ENCODE measurements at regions not wholly inside any gene's neighbourhood (a gene's known extent, or its start where the extent isn't known, plus 50 kb on each side); places are given as distances from the start of the nearest gene placed in this dataset.

- H3K4me1 ChIP-seq: peaks cover 6% of the 10 kb centered on the region
- Mint-ChIP-seq H3K4me1 (peaks cover 17% of the 10 kb centered on the region), H3K36me3 (no peaks in the 10 kb centered on the region), H3K27ac (no peak overlapping the region), H3K4me3 (no peak overlapping the region), H3K27me3 (ENCODE audit: insufficient read depth, low read depth) (peaks cover 5% of the 10 kb centered on the region), H3K9me3 (peaks cover 4% of the 10 kb centered on the region)
- H3K79me2 ChIP-seq (ENCODE audit: low read depth): no peaks in the 10 kb centered on the region
- H2AFZ ChIP-seq (replicated peaks): no peak overlapping the region
- H3F3A ChIP-seq (ENCODE audit: low read depth): no peaks in the 10 kb centered on the region
- no peak overlapping the region for H3K27ac ChIP-seq
- H3K27me3 ChIP-seq: no peaks in the 10 kb centered on the region
- H3K4me3 ChIP-seq: no peak overlapping the region
- no peaks in the 10 kb centered on the region for H3K36me3 ChIP-seq
- H4K20me1 ChIP-seq (ENCODE audit: low read depth): no peaks in the 10 kb centered on the region
- no peak overlapping the region for H3K9ac ChIP-seq
- no peak for TF ChIP-seq EZH2phosphoT487 (IDR thresholded peaks at IDR 0.05)
- H3K4me2 ChIP-seq: no peak overlapping the region
- H3K9me3 ChIP-seq (ENCODE audit: low read depth): no peaks in the 10 kb centered on the region
- DNase-seq (ENCODE audit: low spot score): no peak
Observed at GRCh38 chr17:62887437-62887836, 78.6 kb upstream of the TANC2 start.

- H3K4me1 ChIP-seq: no peaks in the 10 kb centered on the region
- no peaks in the 10 kb centered on the region for H4K20me1 ChIP-seq (ENCODE audit: low read depth)
- no peaks in the 10 kb centered on the region for H3K36me3 ChIP-seq
- H3F3A ChIP-seq (ENCODE audit: low read depth): no peaks in the 10 kb centered on the region
- no peak for DNase-seq (ENCODE audit: low spot score)
- H2AFZ ChIP-seq (replicated peaks): no peak overlapping the region
- no peak overlapping the region for H3K27ac Mint-ChIP-seq
- H3K4me3 Mint-ChIP-seq: no peak overlapping the region
- no peak for TF ChIP-seq CTCF (IDR thresholded peaks at IDR 0.05)
- TF ChIP-seq EZH2 (IDR thresholded peaks at IDR 0.05): no peak
- no peak for TF ChIP-seq EZH2phosphoT487 (IDR thresholded peaks at IDR 0.05)
- no peaks in the 10 kb centered on the region for H3K4me1 Mint-ChIP-seq
- H3K27me3 ChIP-seq: no peaks in the 10 kb centered on the region
- no peak overlapping the region for H3K4me3 ChIP-seq
- peaks cover 4% of the 10 kb centered on the region for H3K9me3 Mint-ChIP-seq
- no peaks in the 10 kb centered on the region for H3K79me2 ChIP-seq (ENCODE audit: low read depth)
- no peaks in the 10 kb centered on the region for H3K36me3 Mint-ChIP-seq
- H3K27ac ChIP-seq: no peak overlapping the region
- H3K27me3 Mint-ChIP-seq (ENCODE audit: insufficient read depth, low read depth): peaks cover 5% of the 10 kb centered on the region
- H3K9ac ChIP-seq: no peak overlapping the region
- H3K4me2 ChIP-seq: no peak overlapping the region
- no peaks in the 10 kb centered on the region for H3K9me3 ChIP-seq (ENCODE audit: low read depth)
Observed at GRCh38 chr17:62884781-62885180, 76.7 kb upstream of the MARCHF10 start.

GRCh38 chr17:62882878-62883277 is 74.8 kb upstream of the MARCHF10 start:
- no peak overlapping the region for H3K4me3 ChIP-seq
- no peaks in the 10 kb centered on the region for H3F3A ChIP-seq (ENCODE audit: low read depth)
- no peaks in the 10 kb centered on the region for H3K4me1 ChIP-seq
- no peaks in the 10 kb centered on the region for H3K27me3 ChIP-seq
- DNase-seq (ENCODE audit: low spot score): no peak
- no peak overlapping the region for H3K9ac ChIP-seq
- no peaks in the 10 kb centered on the region for H3K9me3 ChIP-seq (ENCODE audit: low read depth)
- H3K27ac Mint-ChIP-seq: peak overlapping the region; percentile 5
- TF ChIP-seq EZH2phosphoT487 (IDR thresholded peaks at IDR 0.05): no peak
- TF ChIP-seq EZH2 (IDR thresholded peaks at IDR 0.05): no peak
- no peak for TF ChIP-seq CTCF (IDR thresholded peaks at IDR 0.05)
- H3K27ac ChIP-seq: no peak overlapping the region
- H4K20me1 ChIP-seq (ENCODE audit: low read depth): no peaks in the 10 kb centered on the region
- H2AFZ ChIP-seq (replicated peaks): no peak overlapping the region
- H3K27me3 Mint-ChIP-seq (ENCODE audit: insufficient read depth, low read depth): peaks cover 5% of the 10 kb centered on the region
- no peaks in the 10 kb centered on the region for H3K36me3 ChIP-seq
- H3K79me2 ChIP-seq (ENCODE audit: low read depth): no peaks in the 10 kb centered on the region
- H3K4me1 Mint-ChIP-seq: peaks cover 3% of the 10 kb centered on the region
- peaks cover 2% of the 10 kb centered on the region for H3K9me3 Mint-ChIP-seq
- no peak overlapping the region for H3K4me2 ChIP-seq
- H3K36me3 Mint-ChIP-seq: no peaks in the 10 kb centered on the region
- no peak overlapping the region for H3K4me3 Mint-ChIP-seq

- Histone ChIP-seq H3K4me3 (no peak overlapping the region), H3K79me2 (ENCODE audit: low read depth) (no peaks in the 10 kb centered on the region), H3K9ac (no peak overlapping the region), H4K20me1 (ENCODE audit: low read depth) (no peaks in the 10 kb centered on the region), H2AFZ (replicated peaks) (no peak overlapping the region), H3K27ac (no peak overlapping the region), H3F3A (ENCODE audit: low read depth) (no peaks in the 10 kb centered on the region), H3K36me3 (no peaks in the 10 kb centered on the region), H3K27me3 (no peaks in the 10 kb centered on the region), H3K4me2 (no peak overlapping the region), H3K4me1 (no peaks in the 10 kb centered on the region), H3K9me3 (ENCODE audit: low read depth) (no peaks in the 10 kb centered on the region)
- Mint-ChIP-seq H3K36me3 (no peaks in the 10 kb centered on the region), H3K9me3 (no peaks in the 10 kb centered on the region), H3K4me3 (no peak overlapping the region), H3K27ac (no peak overlapping the region), H3K27me3 (ENCODE audit: insufficient read depth, low read depth) (peaks cover 5% of the 10 kb centered on the region), H3K4me1 (peaks cover 5% of the 10 kb centered on the region)
- TF ChIP-seq EZH2 (IDR thresholded peaks at IDR 0.05): no peak
- no peak for TF ChIP-seq CTCF (IDR thresholded peaks at IDR 0.05)
- no peak for TF ChIP-seq EZH2phosphoT487 (IDR thresholded peaks at IDR 0.05)
- DNase-seq (ENCODE audit: low spot score): no peak
Observed at GRCh38 chr17:62882284-62882683, 74.2 kb upstream of the MARCHF10 start.

Measured in neural progenitor cell (in vitro differentiated cells).